ENCODE measurements at regions not wholly inside any gene's neighbourhood (a gene's known extent, or its start where the extent isn't known, plus 50 kb on each side); places are given as distances from the start of the nearest gene placed in this dataset.

GRCh38 chr20:12592756-12593155 lies 416.0 kb upstream of the SPTLC3 start:
- TF ChIP-seq, protein P1, sequence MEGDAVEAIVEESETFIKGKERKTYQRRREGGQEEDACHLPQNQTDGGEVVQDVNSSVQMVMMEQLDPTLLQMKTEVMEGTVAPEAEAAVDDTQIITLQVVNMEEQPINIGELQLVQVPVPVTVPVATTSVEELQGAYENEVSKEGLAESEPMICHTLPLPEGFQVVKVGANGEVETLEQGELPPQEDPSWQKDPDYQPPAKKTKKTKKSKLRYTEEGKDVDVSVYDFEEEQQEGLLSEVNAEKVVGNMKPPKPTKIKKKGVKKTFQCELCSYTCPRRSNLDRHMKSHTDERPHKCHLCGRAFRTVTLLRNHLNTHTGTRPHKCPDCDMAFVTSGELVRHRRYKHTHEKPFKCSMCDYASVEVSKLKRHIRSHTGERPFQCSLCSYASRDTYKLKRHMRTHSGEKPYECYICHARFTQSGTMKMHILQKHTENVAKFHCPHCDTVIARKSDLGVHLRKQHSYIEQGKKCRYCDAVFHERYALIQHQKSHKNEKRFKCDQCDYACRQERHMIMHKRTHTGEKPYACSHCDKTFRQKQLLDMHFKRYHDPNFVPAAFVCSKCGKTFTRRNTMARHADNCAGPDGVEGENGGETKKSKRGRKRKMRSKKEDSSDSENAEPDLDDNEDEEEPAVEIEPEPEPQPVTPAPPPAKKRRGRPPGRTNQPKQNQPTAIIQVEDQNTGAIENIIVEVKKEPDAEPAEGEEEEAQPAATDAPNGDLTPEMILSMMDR (IDR thresholded peaks at IDR 0.05; ENCODE audit: insufficient read depth, low read length) = no peak
- TF ChIP-seq REST (IDR thresholded peaks at IDR 0.05; ENCODE audit: insufficient replicate concordance, low read depth) (no peak), POLR2AphosphoS5 (IDR thresholded peaks at IDR 0.05; ENCODE audit: low read depth) (no peak), SPI1 (IDR thresholded peaks at IDR 0.05; ENCODE audit: borderline replicate concordance, low read depth) (no peak), GABPA (IDR thresholded peaks at IDR 0.05; ENCODE audit: low read depth) (no peak)

Measured in HL-60 (cell line).